K562 (cell line): ENCODE measurements at regions not wholly inside any gene's neighbourhood (a gene's known extent, or its start where the extent isn't known, plus 50 kb on each side); places are given as distances from the start of the nearest gene placed in this dataset.

ENCODE experiments used
- ATAC-seq: fragments of 200-7000 bp; cut with Tn5 transposase; 3 replicates; pipeline ENCODE4 v1.9.1; 2020; ENCODE audit warnings: moderate library complexity
- BruUV-seq: library from RNA; stranded (reverse); fragments of 400-500 nt; replicated peaks from 2 replicates; lab custom pipeline; 2021; lab: Mats Ljungman, UMichigan
- CTCF ChIA-PET: fragments of 300-600 bp; formaldehyde crosslinking; extraction: SDS; loops from one replicate; lab custom pipeline; 2021; ENCODE audit warnings: low intra/inter-chr PET ratio; lab: Yijun Ruan, JAX
- POLR2A ChIA-PET: fragments of 300-600, 350-650 bp; sonication (Branson Sonifier 250); formaldehyde crosslinking; extraction: SDS; loops from one replicate; lab custom pipeline; 2021; ENCODE audit warnings: antibody characterized with exemption, inconsistent platforms; lab: Yijun Ruan, JAX
- DNase-seq, 4 experiments: peaks; one replicate each; pipeline versions ENCODE4 v3.0.0 to v3.0.0-alpha.2; 2011 to 2018; ENCODE audit warnings: low spot score in 3 of 4, mixed read lengths in 3 of 4; ENCODE audit errors: extremely low read depth in 1 of 4
- FAIRE-seq: peaks from 2 replicates; lab custom pipeline; 2011; peaks lifted over from hg19 to GRCh38; lab: Jason Lieb, UNC
- H2AFZ ChIP-seq: 2 replicates; pipeline ENCODE4 v1.6.0; 2011; ENCODE audit warnings: low read depth, low read length, control low read depth, inconsistent platforms
- H3K27ac ChIP-seq: fragments of 200-600 bp; 3 replicates; pipeline ENCODE4 v1.8.0; 2011; ENCODE audit warnings: low read depth, mild to moderate bottlenecking, control low read depth, inconsistent platforms, low read length, moderate library complexity, mixed read lengths; ENCODE audit errors: extremely low read depth
- H3K27me3 ChIP-seq, 2 experiments: fragments of 300-600 bp in 1 of 2; 2 replicates in 1 of 2; 3 replicates in 1 of 2; pipeline versions ENCODE4 v1.6.0 to v1.8.0; 2011; ENCODE audit warnings: inconsistent platforms in 2 of 2, low read length in 2 of 2, mild to moderate bottlenecking in 1 of 2, mixed read lengths in 1 of 2, moderate library complexity in 1 of 2; ENCODE audit not compliant: control insufficient read depth in 2 of 2, insufficient read depth in 2 of 2
- H3K36me3 ChIP-seq: fragments of 300-600 bp; 3 replicates; pipeline ENCODE4 v1.8.0; 2011; ENCODE audit warnings: mild to moderate bottlenecking, low read length, inconsistent platforms; ENCODE audit not compliant: control insufficient read depth, insufficient read depth
- H3K4me1 ChIP-seq, 2 experiments: fragments of 200-600 bp in 1 of 2; replicated peaks in 1 of 2; 2 replicates in 1 of 2; 3 replicates in 1 of 2; pipeline versions ENCODE4 v1.5.1 to v1.8.0; 2011; ENCODE audit warnings: inconsistent platforms in 2 of 2, low read length in 2 of 2, mild to moderate bottlenecking in 1 of 2, mixed read lengths in 1 of 2, moderate library complexity in 1 of 2; ENCODE audit not compliant: control insufficient read depth in 2 of 2, insufficient read depth in 2 of 2
- H3K4me2 ChIP-seq: 2 replicates; pipeline ENCODE4 v1.6.1; 2011; ENCODE audit warnings: low read length, control low read depth, inconsistent platforms, mixed read lengths; ENCODE audit not compliant: insufficient read depth
- H3K4me3 ChIP-seq: fragments of 200-600 bp; sonication (generic), shearing (Covaris generic); 2 replicates; pipeline ENCODE4 v1.5.1; 2016; ENCODE audit warnings: control low read depth, inconsistent platforms
- H3K79me2 ChIP-seq: fragments of 200-600 bp; 3 replicates; pipeline ENCODE4 v1.8.0; 2011; ENCODE audit warnings: low read length, inconsistent platforms; ENCODE audit not compliant: control insufficient read depth, insufficient read depth
- H3K9ac ChIP-seq, 2 experiments: 2 replicates each; pipeline versions ENCODE4 v1.6.0 to v1.6.1; 2011; ENCODE audit warnings: low read depth in 2 of 2, low read length in 2 of 2, control low read depth in 1 of 2, inconsistent platforms in 1 of 2, mild to moderate bottlenecking in 1 of 2, mixed read lengths in 1 of 2; ENCODE audit not compliant: insufficient read depth in 1 of 2
- H3K9me1 ChIP-seq: one replicate; pipeline ENCODE4 v1.6.0; 2011; ENCODE audit warnings: inconsistent platforms, mild to moderate bottlenecking, low read length, moderate library complexity; ENCODE audit not compliant: control insufficient read depth, insufficient read depth
- H3K9me3 ChIP-seq: replicated peaks from 2 replicates; pipeline ENCODE4 v1.5.1; 2011; ENCODE audit warnings: low read depth, low read length, inconsistent platforms; ENCODE audit not compliant: control insufficient read depth, insufficient read depth
- H4K20me1 ChIP-seq: replicated peaks from 2 replicates; pipeline ENCODE4 v1.6.1; 2011; ENCODE audit warnings: low read length, inconsistent platforms, mixed read lengths; ENCODE audit not compliant: control insufficient read depth, insufficient read depth
- ARID1B ChIP-seq: fragments of 450-650 bp; IDR thresholded peaks from 2 replicates; pipeline ENCODE4 v1.6.1; 2016; ENCODE audit warnings: antibody characterized with exemption, mild to moderate bottlenecking, inconsistent platforms
- CCAR2 ChIP-seq: fragments of 200-400 bp; formaldehyde crosslinking; IDR thresholded peaks from 2 replicates; pipeline ENCODE4 v1.6.1; 2017; ENCODE audit warnings: mild to moderate bottlenecking, low read depth, low read length
- CREM ChIP-seq: IDR thresholded peaks from 2 replicates; pipeline ENCODE4 v1.6.1; 2014; ENCODE audit warnings: antibody characterized with exemption, low read depth
- ELF4 ChIP-seq: fragments of 450-650 bp; formaldehyde crosslinking; IDR thresholded peaks from 2 replicates; pipeline ENCODE4 v1.4.0; 2022; ENCODE audit warnings: missing genetic modification characterization
- GABPB1 ChIP-seq: sonication (generic); formaldehyde crosslinking; IDR thresholded peaks from 2 replicates; pipeline ENCODE4 v1.8.0; 2022; ENCODE audit warnings: mild to moderate bottlenecking, missing genetic modification reagents
- MEIS2 ChIP-seq: fragments of 450-650 bp; IDR thresholded peaks from 2 replicates; pipeline ENCODE4 v1.6.1; 2014; ENCODE audit warnings: mild to moderate bottlenecking; ENCODE audit not compliant: partially characterized antibody
- MIER1 ChIP-seq: fragments of 450-650 bp; IDR thresholded peaks from 2 replicates; pipeline ENCODE4 v1.6.1; 2016; ENCODE audit warnings: antibody characterized with exemption, mild to moderate bottlenecking, low read depth
- NR3C1 ChIP-seq: sonication (generic); formaldehyde crosslinking; IDR thresholded peaks from 2 replicates; pipeline ENCODE4 v1.8.1; 2022; ENCODE audit warnings: missing genetic modification reagents
- NR4A1 ChIP-seq, 2 experiments: fragments of 250-450 bp in 1 of 2; fragments of 450-650 bp in 1 of 2; sonication (Bioruptor Pico) in 1 of 2; IDR thresholded peaks; 2 replicates each; pipeline versions ENCODE4 v1.4.0 to v1.6.1; 2016 to 2020; ENCODE audit warnings: mild to moderate bottlenecking in 2 of 2, missing compliant biosample characterization in 1 of 2, missing genetic modification characterization in 1 of 2, moderate library complexity in 1 of 2
- STAT5B ChIP-seq: fragments of 250-450 bp; sonication (Bioruptor Pico); IDR thresholded peaks from 2 replicates; pipeline ENCODE4 v1.8.0; 2021; ENCODE audit warnings: mild to moderate bottlenecking, inconsistent platforms
- TBL1XR1 ChIP-seq, 2 experiments: IDR thresholded peaks; 2 replicates each; pipeline ENCODE4 v1.6.1; 2012; ENCODE audit warnings: improper control_type of control experiment in 2 of 2, low read length in 2 of 2, mild to moderate bottlenecking in 1 of 2
- ZNF174 ChIP-seq: fragments of 250-450 bp; sonication (Bioruptor Pico); IDR thresholded peaks from 2 replicates; pipeline ENCODE4 v1.4.0; 2020; ENCODE audit warnings: mild to moderate bottlenecking
- ZNF274 ChIP-seq: IDR thresholded peaks from 2 replicates; pipeline ENCODE4 v1.6.1; 2011; ENCODE audit warnings: low read depth, mild to moderate bottlenecking, low read length, moderate library complexity, borderline replicate concordance
- ZNF57 ChIP-seq: fragments of 450-650 bp; formaldehyde crosslinking; IDR thresholded peaks from 2 replicates; pipeline ENCODE4 v1.4.0; 2020; ENCODE audit warnings: mild to moderate bottlenecking, moderate library complexity
- WGBS: fragments of 100-300 bp; shearing (Covaris generic); methylation state at CpG from one replicate; pipeline ENCODE4 v1.1.6; 2016; ENCODE audit warnings: low coverage, mixed read lengths; ENCODE audit not compliant: insufficient coverage; ENCODE audit errors: missing lambda C conversion rate; 5-methylcytosine and 5-hydroxymethylcytosine counted together
- in situ Hi-C: fragments of 300-500 bp; cut with MboI; formaldehyde crosslinking; loops from 4 replicates; pipeline ENCODE4 v1.15.0; 2018; ENCODE audit warnings: inconsistent platforms, mixed read lengths
- intact Hi-C: fragments of 100-400 bp; cut with micrococcal nuclease; formaldehyde crosslinking; loops from 2 replicates; pipeline ENCODE4 v1.14.2; 2022
- TF ChIP-seq, protein P1 (sequence below): fragments of 450-650 bp; IDR thresholded peaks from 2 replicates; pipeline ENCODE4 v1.6.1; 2016; ENCODE audit warnings: low read depth, mild to moderate bottlenecking, moderate library complexity
- TF ChIP-seq, protein P2 (sequence below): IDR thresholded peaks from 2 replicates; pipeline ENCODE4 v1.6.1; 2011; ENCODE audit warnings: borderline replicate concordance, low read depth, mild to moderate bottlenecking, moderate library complexity, low read length; ENCODE audit not compliant: insufficient read depth, poor library complexity, severe bottlenecking
- TF ChIP-seq, protein P3 (sequence below): fragments of 450-650 bp; IDR thresholded peaks from 2 replicates; pipeline ENCODE4 v1.6.1; 2018; ENCODE audit warnings: mild to moderate bottlenecking, low read depth; ENCODE audit not compliant: partially characterized antibody

DNA sequence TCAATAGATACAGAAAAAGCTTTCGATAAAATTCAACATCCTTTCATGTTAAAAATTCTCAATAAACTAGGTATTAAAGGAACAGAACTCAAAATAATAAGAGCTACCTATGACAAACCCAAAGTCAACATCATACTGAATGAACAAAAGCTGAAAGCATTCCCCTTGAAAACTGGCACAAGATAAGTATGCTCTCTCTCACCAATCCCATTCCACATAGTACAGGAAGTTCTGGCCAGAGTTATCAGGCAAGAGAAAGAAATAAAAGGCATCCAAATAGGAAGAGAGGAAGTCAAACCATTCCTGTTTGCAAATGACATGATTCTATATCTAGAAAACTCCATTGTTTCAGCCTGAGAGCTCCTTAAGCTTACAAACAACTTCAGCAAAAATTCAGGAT, 1145.8 kb upstream of the DDX18 start (continued):
- TF ChIP-seq NR4A1 (CRISPR knock-in tag; IDR thresholded peaks at IDR 0.05) (no peak), NR4A1 (tag; IDR thresholded peaks at IDR 0.05) (no peak), ARID1B (no peak), NR3C1 (no peak), GABPB1 (CRISPR knock-in tag) (no peak), MIER1 (no peak), MEIS2 (no peak)
- TF ChIP-seq, protein P1, sequence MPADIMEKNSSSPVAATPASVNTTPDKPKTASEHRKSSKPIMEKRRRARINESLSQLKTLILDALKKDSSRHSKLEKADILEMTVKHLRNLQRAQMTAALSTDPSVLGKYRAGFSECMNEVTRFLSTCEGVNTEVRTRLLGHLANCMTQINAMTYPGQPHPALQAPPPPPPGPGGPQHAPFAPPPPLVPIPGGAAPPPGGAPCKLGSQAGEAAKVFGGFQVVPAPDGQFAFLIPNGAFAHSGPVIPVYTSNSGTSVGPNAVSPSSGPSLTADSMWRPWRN = no peak
- TF ChIP-seq, protein P2, sequence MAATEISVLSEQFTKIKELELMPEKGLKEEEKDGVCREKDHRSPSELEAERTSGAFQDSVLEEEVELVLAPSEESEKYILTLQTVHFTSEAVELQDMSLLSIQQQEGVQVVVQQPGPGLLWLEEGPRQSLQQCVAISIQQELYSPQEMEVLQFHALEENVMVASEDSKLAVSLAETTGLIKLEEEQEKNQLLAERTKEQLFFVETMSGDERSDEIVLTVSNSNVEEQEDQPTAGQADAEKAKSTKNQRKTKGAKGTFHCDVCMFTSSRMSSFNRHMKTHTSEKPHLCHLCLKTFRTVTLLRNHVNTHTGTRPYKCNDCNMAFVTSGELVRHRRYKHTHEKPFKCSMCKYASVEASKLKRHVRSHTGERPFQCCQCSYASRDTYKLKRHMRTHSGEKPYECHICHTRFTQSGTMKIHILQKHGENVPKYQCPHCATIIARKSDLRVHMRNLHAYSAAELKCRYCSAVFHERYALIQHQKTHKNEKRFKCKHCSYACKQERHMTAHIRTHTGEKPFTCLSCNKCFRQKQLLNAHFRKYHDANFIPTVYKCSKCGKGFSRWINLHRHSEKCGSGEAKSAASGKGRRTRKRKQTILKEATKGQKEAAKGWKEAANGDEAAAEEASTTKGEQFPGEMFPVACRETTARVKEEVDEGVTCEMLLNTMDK = no peak

DNA sequence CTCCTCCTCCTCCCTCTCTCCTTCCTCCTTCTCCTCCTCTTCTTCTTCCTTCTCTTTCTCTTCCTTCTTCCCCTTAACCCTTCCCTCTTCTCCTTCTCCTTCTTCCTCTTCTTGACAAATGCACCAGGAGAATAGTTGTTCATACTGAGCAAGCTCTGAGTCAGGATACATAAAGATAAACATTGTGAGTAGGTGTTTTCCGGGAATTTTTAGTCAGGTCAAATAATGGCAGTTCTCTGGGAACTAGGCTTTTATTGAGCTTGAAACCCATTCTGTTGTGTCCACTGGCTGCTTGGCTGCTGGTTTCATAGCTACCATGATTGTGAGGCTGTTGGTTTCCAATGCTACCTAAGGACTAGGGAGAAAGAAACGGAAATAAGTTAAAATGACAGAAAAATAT, 1144.7 kb upstream of the DDX18 start:
- Histone ChIP-seq H3K9me1 (no peaks in the 10 kb centered on the region), H3K9ac (no peak overlapping the region), H3K4me2 (no peak overlapping the region), H4K20me1 (no peaks in the 10 kb centered on the region), H3K4me1 (no peaks in the 10 kb centered on the region), H2AFZ (no peak overlapping the region), H3K27me3 (no peaks in the 10 kb centered on the region), H3K36me3 (no peaks in the 10 kb centered on the region), H3K79me2 (no peaks in the 10 kb centered on the region), H3K9me3 (no peaks in the 10 kb centered on the region), H3K27ac (no peak overlapping the region), H3K4me3 (no peak overlapping the region)
- 0% methylated on average over 2 of the region's 2 CpGs for WGBS
- DNase-seq = no peak
- intact Hi-C loops (no loop called here), in situ Hi-C loops (no loop called here)
- BruUV-seq = no TSS peak
- ATAC-seq = no peak
- CTCF ChIA-PET = no interaction called here
- FAIRE-seq = no peak
- POLR2A ChIA-PET = no interaction called here
- no peak for TF ChIP-seq ELF4 (CRISPR knock-in tag)
- no peak for TF ChIP-seq CREM
- TF ChIP-seq ZNF57 (CRISPR knock-in tag) = no peak
- no peak for TF ChIP-seq STAT5B (CRISPR knock-in tag)
- no peak for TF ChIP-seq ZNF174 (CRISPR knock-in tag)
- TF ChIP-seq TBL1XR1 (IDR thresholded peaks at IDR 0.05; ENCODE audit: low read length in 2 of 2) = no peak
- no peak for TF ChIP-seq ZNF274
- TF ChIP-seq, protein P3, sequence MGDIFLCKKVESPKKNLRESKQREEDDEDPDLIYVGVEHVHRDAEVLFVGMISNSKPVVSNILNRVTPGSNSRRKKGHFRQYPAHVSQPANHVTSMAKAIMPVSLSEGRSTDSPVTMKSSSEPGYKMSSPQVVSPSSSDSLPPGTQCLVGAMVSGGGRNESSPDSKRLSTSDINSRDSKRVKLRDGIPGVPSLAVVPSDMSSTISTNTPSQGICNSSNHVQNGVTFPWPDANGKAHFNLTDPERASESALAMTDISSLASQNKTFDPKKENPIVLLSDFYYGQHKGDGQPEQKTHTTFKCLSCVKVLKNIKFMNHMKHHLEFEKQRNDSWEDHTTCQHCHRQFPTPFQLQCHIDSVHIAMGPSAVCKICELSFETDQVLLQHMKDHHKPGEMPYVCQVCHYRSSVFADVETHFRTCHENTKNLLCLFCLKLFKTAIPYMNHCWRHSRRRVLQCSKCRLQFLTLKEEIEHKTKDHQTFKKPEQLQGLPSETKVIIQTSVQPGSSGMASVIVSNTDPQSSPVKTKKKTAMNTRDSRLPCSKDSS = no peak
- TF ChIP-seq CCAR2 = no peak
